B cell (primary cell): ENCODE measurements at regions not wholly inside any gene's neighbourhood (a gene's known extent, or its start where the extent isn't known, plus 50 kb on each side); places are given as distances from the start of the nearest gene placed in this dataset.

Experiments used
- ATAC-seq: fragments of 200-7000 bp; cut with Tn5 transposase; one replicate; pipeline ENCODE4 v1.10.0; 2021; ENCODE audit warnings: low read depth, mild to moderate bottlenecking, moderate number of reproducible peaks, moderate library complexity
- CTCF ChIA-PET: fragments of 350-600 bp; sonication (Branson Sonifier 250); formaldehyde crosslinking; loops from one replicate; lab custom pipeline; 2021; ENCODE audit warnings: antibody characterized with exemption, inconsistent platforms; lab: Charles Lee
- POLR2A ChIA-PET: fragments of 350-600 bp; sonication (Branson Sonifier 250); formaldehyde crosslinking; loops from one replicate; lab custom pipeline; 2021; ENCODE audit warnings: antibody characterized with exemption; lab: Charles Lee
- DNase-seq: peaks from one replicate; pipeline ENCODE4 v3.0.0; 2013
- H2AFZ ChIP-seq: 2 replicates; pipeline ENCODE4 v1.6.1; 2012; ENCODE audit warnings: mild to moderate bottlenecking, low read depth, low read length; ENCODE audit not compliant: insufficient read depth, poor library complexity, severe bottlenecking
- H3K27ac ChIP-seq, 2 donors: 1 replicate in 1 of 2; 2 replicates in 1 of 2; pipeline ENCODE4 v1.5.1; 2012 to 2013; ENCODE audit warnings: low read length in 2 of 2, mild to moderate bottlenecking in 2 of 2, moderate library complexity in 1 of 2
- H3K27me3 ChIP-seq, 4 experiments: fragments of 200-600 bp in 1 of 4; sonication (generic) in 1 of 4; replicated peaks in 1 of 4; 1 replicate in 2 of 4; 2 replicates in 2 of 4; pipeline versions ENCODE4 v1.6.1 to v1.7.0; 2013 to 2016; ENCODE audit warnings: low read length in 3 of 4, mild to moderate bottlenecking in 2 of 4, mixed read lengths in 1 of 4, moderate library complexity in 1 of 4; ENCODE audit not compliant: insufficient read depth in 4 of 4, control insufficient read depth in 3 of 4; ENCODE audit errors: control extremely low read depth in 1 of 4
- H3K36me3 ChIP-seq, 2 experiments: replicated peaks in 1 of 2; 1 replicate in 1 of 2; 2 replicates in 1 of 2; pipeline versions ENCODE4 v1.6.1 to v1.7.1; 2013; ENCODE audit warnings: low read length in 1 of 2; ENCODE audit not compliant: insufficient read depth in 2 of 2, control insufficient read depth in 1 of 2; ENCODE audit errors: control extremely low read depth in 1 of 2, extremely low read depth in 1 of 2
- H3K4me1 ChIP-seq, 2 donors: fragments of 200-600 bp in 1 of 2; sonication (generic) in 1 of 2; 1 replicate in 1 of 2; 2 replicates in 1 of 2; pipeline versions ENCODE4 v1.5.1 to v1.6.1; 2013 to 2017; ENCODE audit warnings: low read length in 2 of 2; ENCODE audit not compliant: control insufficient read depth in 2 of 2, insufficient read depth in 2 of 2
- H3K4me2 ChIP-seq: replicated peaks from 2 replicates; pipeline ENCODE3; 2012; ENCODE audit warnings: mild to moderate bottlenecking, low read depth, low read length; ENCODE audit not compliant: poor library complexity, severe bottlenecking
- H3K4me3 ChIP-seq, 5 experiments: fragments of 200-600 bp in 1 of 5; sonication (generic) in 1 of 5; 1 replicate in 3 of 5; 2 replicates in 2 of 5; pipeline versions ENCODE4 v1.5.1 to v1.7.0; 2011 to 2016; ENCODE audit warnings: low read length in 4 of 5, mild to moderate bottlenecking in 4 of 5, low read depth in 2 of 5, control low read depth in 1 of 5, moderate library complexity in 1 of 5; ENCODE audit not compliant: insufficient read depth in 1 of 5; ENCODE audit errors: control extremely low read depth in 1 of 5, extremely low read depth in 1 of 5
- H3K79me2 ChIP-seq: fragments of 200-600 bp; sonication (generic); one replicate; pipeline ENCODE4 v1.6.0; 2016; ENCODE audit warnings: low read length; ENCODE audit not compliant: control insufficient read depth, insufficient read depth
- H3K9ac ChIP-seq: fragments of 200-600 bp; sonication (generic); 2 replicates; pipeline ENCODE4 v1.6.1; 2017; ENCODE audit warnings: mild to moderate bottlenecking, low read length, moderate library complexity
- H3K9me3 ChIP-seq, 3 donors: one replicate each; pipeline versions ENCODE4 v1.6.1 to v1.7.1; 2013; ENCODE audit warnings: low read length in 2 of 3; ENCODE audit not compliant: control insufficient read depth in 2 of 3, insufficient read depth in 1 of 3; ENCODE audit errors: control extremely low read depth in 1 of 3
- H4K20me1 ChIP-seq: 2 replicates; pipeline ENCODE4 v1.6.0; 2012; ENCODE audit warnings: mild to moderate bottlenecking, low read length; ENCODE audit not compliant: insufficient read depth, control insufficient read depth, poor library complexity, severe bottlenecking
- H3K27ac Mint-ChIP-seq: one replicate; pipeline ENCODE4 v1.8.0; 2021; ENCODE audit warnings: mixed read lengths
- H3K27me3 Mint-ChIP-seq: one replicate; pipeline ENCODE4 v1.8.0; 2021; ENCODE audit warnings: mixed read lengths
- H3K4me1 Mint-ChIP-seq: one replicate; pipeline ENCODE4 v1.8.0; 2021; ENCODE audit warnings: mixed read lengths
- H3K4me3 Mint-ChIP-seq: one replicate; pipeline ENCODE4 v1.8.0; 2021; ENCODE audit warnings: mixed read lengths
- H3K9me3 Mint-ChIP-seq: one replicate; pipeline ENCODE4 v1.8.0; 2022; ENCODE audit warnings: mixed read lengths; ENCODE audit not compliant: insufficient read depth
- EZH2 ChIP-seq: IDR thresholded peaks from 2 replicates; pipeline ENCODE4 v1.6.1; 2012; ENCODE audit warnings: borderline replicate concordance, low read depth, mild to moderate bottlenecking, moderate library complexity, low read length; ENCODE audit not compliant: insufficient read depth, poor library complexity, severe bottlenecking
- WGBS: methylation state at CpG from one replicate; pipeline ENCODE4 v1.1.5; 2013; ENCODE audit warnings: missing lambda C conversion rate; ENCODE audit not compliant: insufficient coverage; 5-methylcytosine and 5-hydroxymethylcytosine counted together
- intact Hi-C: fragments of 100-400 bp; cut with micrococcal nuclease; formaldehyde crosslinking; loops from one replicate; pipeline ENCODE4 v1.10.0; 2022
- TF ChIP-seq, protein P1 (sequence below): fragments of 200-600 bp; IDR thresholded peaks from one replicate; pipeline ENCODE4 v1.8.0; 2022; ENCODE audit warnings: antibody characterized with exemption, mild to moderate bottlenecking

GRCh38 chr11:37642296-37642695 is 1044.3 kb upstream of the RAG2 start:
- no peaks in the 10 kb centered on the region for H3K36me3 ChIP-seq
- no peak overlapping the region for H3K4me3 ChIP-seq
- Mint-ChIP-seq H3K27me3 (no peaks in the 10 kb centered on the region), H3K9me3 (no peaks in the 10 kb centered on the region), H3K4me3 (no peak overlapping the region), H3K27ac (no peak overlapping the region), H3K4me1 (no peaks in the 10 kb centered on the region)
- H3K4me2 ChIP-seq, result no peak overlapping the region
- no peaks in the 10 kb centered on the region for H4K20me1 ChIP-seq
- TF ChIP-seq EZH2, result no peak
- TF ChIP-seq, protein P1, sequence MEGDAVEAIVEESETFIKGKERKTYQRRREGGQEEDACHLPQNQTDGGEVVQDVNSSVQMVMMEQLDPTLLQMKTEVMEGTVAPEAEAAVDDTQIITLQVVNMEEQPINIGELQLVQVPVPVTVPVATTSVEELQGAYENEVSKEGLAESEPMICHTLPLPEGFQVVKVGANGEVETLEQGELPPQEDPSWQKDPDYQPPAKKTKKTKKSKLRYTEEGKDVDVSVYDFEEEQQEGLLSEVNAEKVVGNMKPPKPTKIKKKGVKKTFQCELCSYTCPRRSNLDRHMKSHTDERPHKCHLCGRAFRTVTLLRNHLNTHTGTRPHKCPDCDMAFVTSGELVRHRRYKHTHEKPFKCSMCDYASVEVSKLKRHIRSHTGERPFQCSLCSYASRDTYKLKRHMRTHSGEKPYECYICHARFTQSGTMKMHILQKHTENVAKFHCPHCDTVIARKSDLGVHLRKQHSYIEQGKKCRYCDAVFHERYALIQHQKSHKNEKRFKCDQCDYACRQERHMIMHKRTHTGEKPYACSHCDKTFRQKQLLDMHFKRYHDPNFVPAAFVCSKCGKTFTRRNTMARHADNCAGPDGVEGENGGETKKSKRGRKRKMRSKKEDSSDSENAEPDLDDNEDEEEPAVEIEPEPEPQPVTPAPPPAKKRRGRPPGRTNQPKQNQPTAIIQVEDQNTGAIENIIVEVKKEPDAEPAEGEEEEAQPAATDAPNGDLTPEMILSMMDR, result no peak
- H3K79me2 ChIP-seq, result no peaks in the 10 kb centered on the region
- ChIA-PET POLR2A (no interaction called here), CTCF (no interaction called here)
- intact Hi-C loops, result no loop called here
- DNase-seq (no peak), ATAC-seq (no peak)
- no peak overlapping the region for H3K9ac ChIP-seq
- no peak overlapping the region for H2AFZ ChIP-seq
- WGBS, result no CpG with 5 or more reads among the region's 2 CpGs
- H3K27ac ChIP-seq, result no peak overlapping the region
- H3K4me1 ChIP-seq, result no peaks in the 10 kb centered on the region
- no peaks in the 10 kb centered on the region for H3K9me3 ChIP-seq
- H3K27me3 ChIP-seq, result no peaks in the 10 kb centered on the region

- POLR2A ChIA-PET, result no interaction called here
- no peaks in the 10 kb centered on the region for H3K27me3 Mint-ChIP-seq
Measured at GRCh38 chr11:37632748-37633147, 1034.7 kb upstream of the RAG2 start.

More at GRCh38 chr11:37632748-37633147, 1034.7 kb upstream of the RAG2 start:
- Mint-ChIP-seq H3K9me3 (peaks cover 8% of the 10 kb centered on the region), H3K27ac (no peak overlapping the region), H3K4me3 (no peak overlapping the region), H3K4me1 (no peaks in the 10 kb centered on the region)
- no peaks in the 10 kb centered on the region for H3K4me1 ChIP-seq
- ATAC-seq, result no peak
- no peaks in the 10 kb centered on the region for H3K27me3 ChIP-seq
- no peak overlapping the region for H3K9ac ChIP-seq
- no peak overlapping the region for H2AFZ ChIP-seq
- no peaks in the 10 kb centered on the region for H4K20me1 ChIP-seq
- H3K79me2 ChIP-seq, result no peaks in the 10 kb centered on the region
- no peak for DNase-seq
- peaks cover 0 to 1% (median 0%) of the 10 kb centered on the region in 3 donors for H3K9me3 ChIP-seq
- TF ChIP-seq, protein P1, result no peak
- TF ChIP-seq EZH2, result no peak
- H3K27ac ChIP-seq, result no peak overlapping the region
- no peak overlapping the region for H3K4me3 ChIP-seq
- CTCF ChIA-PET, result no interaction called here
- H3K4me2 ChIP-seq, result no peak overlapping the region
- intact Hi-C loops, result no loop called here
- H3K36me3 ChIP-seq, result no peaks in the 10 kb centered on the region
